RPMI8226 (cell line): ENCODE measurements at regions not wholly inside any gene's neighbourhood (a gene's known extent, or its start where the extent isn't known, plus 50 kb on each side); places are given as distances from the start of the nearest gene placed in this dataset.
"Not testable (repeated sequence)": the region's sequence is repeated elsewhere in the genome, so short reads cannot be mapped to it uniquely, and the experiment has no call there.

Source experiments
- DNase-seq: peaks from one replicate; pipeline ENCODE4 v3.0.0-alpha.2; 2015

DNA sequence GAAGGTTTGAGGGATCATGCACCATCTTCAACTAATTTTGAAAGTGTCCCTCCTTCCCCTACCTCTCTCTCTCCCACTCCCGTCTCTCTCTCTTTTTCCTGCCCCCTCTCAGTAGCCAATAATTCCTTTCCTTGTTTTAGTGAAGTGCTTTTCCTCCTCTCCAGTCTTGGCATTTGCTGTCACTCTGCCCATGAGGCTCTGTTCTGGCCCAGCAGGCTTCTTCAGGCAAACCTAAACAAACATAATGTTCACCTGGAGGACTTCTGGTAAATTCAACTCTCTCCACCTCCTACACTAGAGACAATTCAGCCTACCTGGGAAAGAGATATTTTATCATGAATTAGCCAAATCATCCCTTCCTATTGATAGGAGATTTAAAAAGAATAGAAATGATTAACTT is 86.6 kb upstream of the ADRA1D start:
- DNase-seq = no peak

DNA sequence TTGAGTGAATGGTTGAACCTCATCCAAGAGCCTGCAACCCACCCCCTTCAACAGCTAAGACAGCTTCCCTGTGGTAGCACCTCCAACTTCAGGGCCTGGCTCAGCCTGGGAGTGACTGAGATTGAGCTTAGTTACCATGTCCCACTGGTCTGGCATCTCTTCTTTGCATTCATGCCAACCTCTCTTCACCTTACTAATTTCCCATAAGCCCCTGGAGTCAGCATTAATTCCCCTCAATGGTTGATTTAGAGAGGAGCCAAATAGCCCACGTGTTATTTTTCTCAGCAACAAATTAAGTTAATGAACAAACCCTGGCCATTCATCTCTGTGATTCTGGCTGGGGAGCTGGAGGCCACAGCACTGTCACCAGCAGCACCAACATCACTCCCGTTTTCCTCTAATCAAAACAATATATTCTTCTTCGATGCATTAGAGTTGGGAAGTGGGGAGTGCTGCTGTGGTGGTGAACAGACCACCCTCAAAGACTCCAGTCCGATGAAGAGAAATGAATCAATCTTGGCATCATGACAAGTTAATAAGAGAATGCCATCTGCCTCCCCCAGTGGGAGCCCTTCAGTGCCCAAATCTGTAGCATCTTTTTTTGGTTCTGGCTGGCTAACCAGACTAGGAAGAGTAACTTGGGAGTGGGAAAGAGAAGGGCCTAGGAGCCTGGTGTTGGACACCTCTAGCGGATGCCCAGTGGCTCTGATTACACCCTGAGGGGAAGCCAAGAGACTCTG is 83.2 kb upstream of the ADRA1D start:
- DNase-seq = no peak

DNA sequence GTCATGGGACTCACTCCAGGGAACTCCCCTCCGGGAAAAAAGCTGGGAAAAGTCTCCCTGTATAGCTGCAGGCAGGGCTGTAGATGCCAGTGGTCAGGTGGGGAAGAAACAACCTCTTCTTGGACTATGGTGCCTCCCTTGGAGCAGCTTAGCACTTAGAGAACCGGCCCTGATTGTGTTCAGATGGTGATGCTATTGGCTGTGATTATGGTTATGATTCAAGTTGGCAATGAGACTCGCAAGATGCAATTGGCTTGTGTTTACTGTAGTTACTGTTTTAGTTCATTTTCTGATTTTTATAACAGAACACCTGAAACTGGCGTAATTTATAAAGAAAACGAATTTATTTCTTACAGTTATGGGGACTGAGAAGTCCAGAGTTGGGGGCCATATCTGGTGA is 80.9 kb upstream of the ADRA1D start:
- no peak for DNase-seq

DNA sequence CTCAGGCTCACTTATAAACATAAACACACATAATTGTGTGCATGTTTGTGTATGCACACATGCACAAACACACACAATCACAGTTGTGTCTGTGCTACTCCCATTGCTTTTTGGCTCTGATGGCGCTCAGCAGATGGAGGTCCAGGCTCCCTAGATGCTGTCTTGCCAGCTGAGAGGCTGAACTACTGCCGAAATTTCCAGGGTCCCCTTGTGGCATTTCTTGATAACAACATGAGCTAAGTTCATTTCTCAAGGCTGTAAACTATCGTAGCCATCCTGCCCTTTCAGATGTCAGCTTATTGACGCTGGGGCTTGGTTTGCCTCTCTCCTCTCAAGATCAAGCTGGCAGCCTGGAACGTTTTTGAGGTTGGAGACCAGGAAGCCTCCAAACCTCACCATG is 80.1 kb upstream of the ADRA1D start:
- peak; percentile 17 for DNase-seq

DNA sequence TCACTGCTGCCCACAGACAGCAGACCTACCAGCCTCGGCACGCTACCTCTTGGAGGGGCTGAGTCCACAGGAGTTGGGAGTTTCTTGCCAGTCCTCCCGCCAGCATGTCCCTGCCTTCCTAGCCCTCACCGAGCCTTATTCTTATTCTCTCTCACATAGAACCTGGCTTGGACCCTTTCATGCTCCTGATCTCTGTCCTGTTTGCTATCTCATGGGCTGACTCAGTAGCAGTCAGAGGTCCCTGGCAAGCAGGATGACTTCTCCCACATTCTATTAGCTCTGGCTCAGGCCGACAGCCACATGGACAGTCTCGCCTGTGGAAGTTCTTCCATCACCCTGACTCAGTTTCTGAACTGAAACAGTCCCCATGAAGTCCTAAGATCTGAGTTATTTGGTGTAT is 79.5 kb upstream of the ADRA1D start:
- no peak for DNase-seq

DNA sequence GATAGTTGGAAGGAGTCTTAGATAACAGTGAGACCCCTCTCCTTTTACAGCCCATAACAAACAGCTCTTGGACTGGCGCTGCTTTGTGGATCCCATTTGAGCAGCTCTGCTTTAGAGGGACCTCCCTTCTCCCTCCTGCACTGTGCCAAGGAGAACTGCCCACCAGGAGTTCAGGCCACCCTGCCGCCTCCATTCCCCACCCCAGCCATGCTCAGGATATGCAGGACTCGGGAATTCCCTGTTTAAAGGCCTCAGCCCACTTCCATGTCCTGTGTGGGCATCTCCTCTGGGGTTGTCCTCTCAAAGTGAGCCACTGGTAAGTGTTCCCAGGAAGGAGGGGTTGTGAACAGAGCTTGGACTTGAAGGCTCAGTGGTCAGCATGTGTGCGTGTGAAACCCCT is 78.9 kb upstream of the ADRA1D start:
- no peak for DNase-seq

DNA sequence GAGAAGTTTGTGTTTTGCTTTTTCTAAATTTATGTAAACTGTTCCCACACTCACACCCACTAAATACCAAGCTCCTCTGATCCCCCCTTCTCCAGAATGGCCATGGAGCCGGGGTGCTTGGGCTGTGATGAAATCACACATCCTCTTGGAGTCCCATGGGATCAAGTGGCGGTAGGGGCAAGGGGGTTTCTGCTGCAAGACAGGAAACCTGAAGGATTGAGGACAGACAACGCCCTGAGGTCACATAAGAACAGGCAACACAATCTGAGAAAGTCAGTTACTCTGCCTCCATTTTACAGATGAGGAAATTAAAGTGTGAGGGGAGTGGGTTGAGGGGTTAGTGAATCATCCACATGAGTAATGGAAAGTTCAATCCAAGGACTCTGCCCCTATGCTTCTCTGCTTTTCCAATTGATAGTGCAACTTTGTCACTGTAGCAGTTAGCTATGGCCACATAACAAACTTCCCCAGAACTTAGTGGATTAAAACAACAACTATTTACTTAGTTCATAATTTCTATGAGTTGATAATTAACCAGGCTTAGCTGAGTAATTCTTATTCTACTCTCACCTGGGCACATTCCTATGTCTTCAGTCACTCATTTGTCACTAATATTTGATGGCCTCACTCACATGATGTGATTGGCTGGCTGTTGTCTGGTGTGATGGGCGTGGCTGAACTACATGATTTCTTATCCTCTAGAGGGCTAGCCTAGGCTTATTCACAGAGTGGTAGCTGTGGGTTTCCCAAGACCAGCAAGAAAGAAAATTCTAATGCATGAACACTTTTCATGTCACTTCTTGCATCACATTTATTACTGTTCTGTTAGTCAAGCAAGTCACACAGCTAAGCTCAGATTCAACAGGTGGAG is 77.3 kb upstream of the ADRA1D start:
- no peak for DNase-seq

DNA sequence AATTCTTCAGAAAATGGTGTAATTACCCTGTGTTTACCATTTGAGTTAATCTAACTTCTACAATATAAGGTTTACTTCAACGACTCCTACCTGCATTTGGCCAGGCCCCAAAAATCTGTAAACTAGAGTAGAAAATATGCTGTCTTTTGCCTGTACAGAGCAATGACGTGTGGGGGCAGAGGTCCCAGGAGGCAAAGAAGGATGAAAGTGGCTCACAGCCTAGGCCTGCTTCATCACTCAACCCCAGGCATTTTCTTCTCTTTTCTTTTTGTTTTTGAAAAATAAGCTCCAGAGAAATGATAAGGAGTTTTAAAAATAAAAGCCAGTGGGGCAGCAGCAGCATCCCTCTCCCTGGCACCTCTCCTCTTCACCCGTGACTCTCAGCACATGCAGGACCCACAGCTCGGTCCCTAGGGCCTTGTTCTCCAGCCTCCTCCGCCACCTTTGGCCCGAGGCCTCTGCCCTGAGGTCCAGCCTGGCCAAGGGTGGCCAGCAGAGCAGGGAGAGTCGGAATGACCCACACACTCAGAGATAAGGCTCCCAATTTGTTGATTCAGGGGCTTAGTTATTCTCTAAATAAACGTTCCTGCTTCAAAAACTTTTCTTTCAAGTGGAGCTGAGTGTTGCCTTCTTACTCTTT is 76.6 kb upstream of the ADRA1D start:
- no peak for DNase-seq

DNA sequence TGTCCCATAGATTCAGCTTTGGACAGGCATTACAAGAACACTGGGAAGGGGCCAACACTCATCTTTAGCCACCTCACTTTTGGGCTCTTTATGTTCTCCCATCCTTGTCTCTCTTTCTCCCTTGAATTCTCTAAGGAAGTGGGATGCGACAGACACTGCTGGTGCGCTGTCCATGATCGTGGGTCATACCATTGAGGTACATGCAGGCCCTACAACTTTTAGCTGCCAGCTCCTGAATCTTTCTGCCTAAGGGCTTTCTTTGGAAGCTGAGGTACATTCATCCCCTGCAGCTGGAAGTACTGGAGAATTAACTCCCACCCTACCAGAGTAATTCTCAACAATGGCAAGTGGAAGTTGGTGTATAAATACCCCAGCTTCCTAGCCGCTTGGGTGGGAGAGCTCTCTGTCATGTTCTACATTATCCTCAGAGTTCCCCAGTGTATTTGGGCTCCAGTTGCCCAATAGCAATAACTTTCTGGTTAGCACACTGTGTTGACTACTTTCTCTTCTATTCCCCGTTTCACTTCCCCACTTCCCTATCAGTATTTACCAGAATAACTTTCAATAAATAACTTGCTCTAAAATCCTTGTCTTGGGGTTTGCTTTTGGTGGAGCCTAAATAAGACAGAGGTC is 75.6 kb upstream of the ADRA1D start:
- DNase-seq = no peak

DNA sequence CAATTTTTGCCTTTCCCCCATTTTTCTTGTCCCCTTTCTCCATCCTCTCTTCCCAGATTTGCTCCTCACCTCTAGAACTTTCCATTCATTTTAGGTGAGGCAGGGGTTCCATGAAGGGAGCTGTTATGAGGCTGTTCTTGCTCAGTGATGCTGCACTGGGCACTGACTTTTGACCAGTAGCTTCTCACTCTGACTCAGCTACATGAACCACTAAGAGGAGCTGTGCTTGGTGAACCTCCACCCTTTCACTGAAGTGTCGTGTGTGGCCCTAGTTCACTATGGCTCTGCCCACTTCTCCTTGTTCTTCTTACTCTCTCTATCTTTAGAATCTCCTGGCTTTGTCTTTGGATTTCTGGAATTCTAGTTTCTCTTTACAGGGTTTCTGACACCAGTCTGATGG is 73.4 kb upstream of the ADRA1D start:
- DNase-seq = no peak

DNA sequence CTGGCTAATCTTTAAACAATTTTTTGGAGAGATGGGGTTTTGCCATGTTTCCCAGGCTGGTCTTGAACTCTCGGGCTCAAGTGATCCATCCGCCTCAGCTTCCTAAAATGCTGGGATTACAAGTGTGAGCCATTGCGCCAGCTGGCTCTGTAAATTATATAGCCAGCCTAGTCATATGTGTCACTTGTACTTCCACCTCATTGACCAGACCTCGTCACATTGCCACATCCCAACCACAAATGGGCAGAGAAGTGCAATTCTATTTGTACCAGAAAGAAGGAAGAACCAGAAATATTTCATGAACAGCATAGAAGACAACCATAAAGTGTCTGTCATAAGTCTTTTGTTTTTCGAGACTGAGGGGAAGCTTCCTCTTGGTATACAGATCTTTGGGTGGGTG is 71.2 kb upstream of the ADRA1D start:
- no peak for DNase-seq

DNA sequence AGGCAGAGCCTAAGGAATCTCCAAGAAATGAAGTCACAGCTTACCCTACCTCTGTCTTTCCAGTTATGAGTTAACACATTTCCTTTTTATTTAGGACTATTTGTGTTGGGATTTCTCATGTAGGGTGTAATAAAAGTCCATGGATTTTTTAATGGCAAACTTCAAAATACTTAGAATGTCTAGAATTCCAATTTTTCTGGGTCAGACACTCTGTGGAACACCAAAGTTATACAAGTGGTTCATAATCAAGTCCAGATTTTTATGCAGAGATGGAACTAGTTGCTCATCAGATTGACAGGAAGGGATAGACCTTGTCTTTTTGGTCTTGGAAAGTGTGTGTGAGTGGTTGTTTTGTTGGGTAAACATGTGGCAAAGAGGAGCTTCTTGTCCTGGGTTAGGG is 69.8 kb upstream of the ADRA1D start:
- DNase-seq = no peak

DNA sequence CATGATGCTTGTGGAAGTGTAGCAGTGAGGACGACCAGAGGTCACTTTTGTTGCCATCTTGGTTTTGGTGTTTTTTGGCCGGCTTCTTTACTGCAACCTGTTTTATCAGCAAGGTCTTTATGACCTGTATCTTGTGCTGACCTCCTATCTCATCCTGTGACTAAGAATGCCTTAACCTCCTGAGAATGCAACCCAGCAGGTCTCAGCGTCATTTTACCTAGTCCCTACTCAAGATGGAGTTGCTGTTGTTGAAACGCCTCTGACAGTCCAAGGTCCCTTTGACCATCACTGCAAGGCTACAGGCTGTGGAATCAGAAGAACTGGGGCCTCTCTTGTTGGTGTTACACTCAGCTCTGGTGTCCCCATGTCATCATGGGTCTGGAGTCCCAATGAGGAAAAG is 61.5 kb upstream of the ADRA1D start:
- DNase-seq = not testable (repeated sequence)

DNA sequence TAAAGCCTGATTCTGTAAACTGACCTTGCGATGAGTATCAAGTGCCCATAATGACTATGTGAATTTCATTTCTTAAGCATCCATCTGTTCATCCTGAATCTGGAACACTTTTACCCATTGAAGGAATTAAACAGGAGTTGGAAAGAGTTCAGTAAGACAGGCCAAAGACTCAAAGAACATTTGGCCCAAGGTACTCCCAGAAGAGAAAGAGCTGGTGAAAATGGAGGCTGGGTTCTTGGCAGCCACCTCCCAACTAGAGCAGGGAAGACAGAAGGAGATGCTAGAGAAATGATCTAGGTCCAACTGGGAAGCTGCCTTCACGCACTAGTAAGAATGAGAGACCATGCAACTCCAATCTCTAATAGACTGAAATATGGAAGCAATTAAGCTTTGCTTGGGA is 57.1 kb upstream of the ADRA1D start:
- no peak for DNase-seq

DNA sequence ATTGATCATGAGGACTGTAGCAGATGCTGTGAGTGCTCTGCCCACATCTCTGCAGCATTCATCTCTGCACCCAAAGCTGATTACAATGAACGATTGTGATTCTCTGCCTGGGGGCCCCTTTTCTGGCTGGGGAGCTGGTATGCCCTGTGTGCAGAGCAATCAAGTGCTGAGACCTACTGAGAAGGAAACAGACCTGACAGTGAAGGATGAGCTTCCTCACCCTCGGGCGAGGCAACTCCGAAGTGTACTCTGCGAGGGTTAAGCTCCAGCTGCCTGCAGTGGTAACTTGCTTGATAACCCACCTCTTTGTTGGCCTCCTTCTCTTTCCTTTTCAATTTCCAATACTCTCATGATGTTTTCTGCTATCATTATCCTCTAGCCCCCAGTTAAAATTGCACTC is 56.0 kb upstream of the ADRA1D start:
- no peak for DNase-seq

DNA sequence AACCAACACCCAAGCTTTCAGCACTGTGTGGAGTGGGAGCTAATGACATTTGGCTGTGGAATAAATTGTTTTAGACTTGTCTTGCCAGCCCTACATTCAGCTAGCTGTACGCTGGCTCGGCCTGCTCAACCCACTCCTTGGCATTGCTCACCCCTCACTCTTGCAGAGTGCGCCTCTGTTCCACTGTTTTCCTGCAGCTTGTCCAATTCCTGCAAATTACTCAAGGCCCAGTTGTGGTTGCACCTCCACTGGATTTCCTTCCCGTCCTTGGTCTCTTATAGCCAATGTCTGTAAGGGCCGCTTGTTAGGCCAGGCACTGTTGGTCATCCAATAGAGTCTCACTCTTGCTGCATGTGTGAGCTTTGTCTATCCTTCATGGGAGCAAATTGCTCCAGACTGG is 55.5 kb upstream of the ADRA1D start:
- DNase-seq = no peak

DNA sequence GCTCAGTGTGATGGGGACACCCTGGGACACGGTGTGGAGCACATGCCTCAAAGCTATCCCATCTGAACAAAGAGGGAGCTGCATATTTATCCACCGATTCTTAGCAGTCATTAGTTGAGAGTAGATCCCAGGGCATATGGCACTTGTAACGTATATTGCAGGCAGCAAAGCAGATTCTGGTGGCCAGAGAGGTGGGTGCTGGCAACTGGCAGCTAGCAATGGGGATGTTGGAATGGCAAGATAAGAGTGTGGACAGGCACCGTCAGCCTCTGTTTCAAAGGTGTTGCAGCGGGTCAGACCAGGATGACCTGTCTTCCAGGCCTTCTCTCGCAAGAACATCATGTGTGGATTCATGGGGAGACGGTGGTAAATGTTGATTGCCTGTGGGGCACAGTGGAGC is 54.0 kb upstream of the ADRA1D start:
- DNase-seq = no peak

DNA sequence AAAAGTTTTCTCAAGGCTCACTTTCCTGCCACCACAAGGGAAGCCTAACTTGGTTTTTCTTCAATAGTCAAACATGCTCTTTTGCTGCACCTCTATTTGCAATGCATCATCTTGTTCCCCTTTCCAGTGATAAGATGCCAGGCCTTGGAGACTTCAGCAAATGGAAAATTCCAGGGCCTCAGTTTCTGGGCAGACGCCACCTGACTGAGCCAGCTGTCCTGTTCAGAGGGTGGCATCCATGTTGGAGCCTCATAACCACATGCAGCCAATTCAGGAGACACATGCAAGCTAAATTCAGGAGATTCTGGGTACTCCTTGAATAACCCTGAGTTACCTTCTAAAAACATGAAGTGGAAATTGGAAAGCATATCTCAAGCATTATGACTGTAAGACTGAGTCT is 51.8 kb upstream of the ADRA1D start:
- no peak for DNase-seq

DNA sequence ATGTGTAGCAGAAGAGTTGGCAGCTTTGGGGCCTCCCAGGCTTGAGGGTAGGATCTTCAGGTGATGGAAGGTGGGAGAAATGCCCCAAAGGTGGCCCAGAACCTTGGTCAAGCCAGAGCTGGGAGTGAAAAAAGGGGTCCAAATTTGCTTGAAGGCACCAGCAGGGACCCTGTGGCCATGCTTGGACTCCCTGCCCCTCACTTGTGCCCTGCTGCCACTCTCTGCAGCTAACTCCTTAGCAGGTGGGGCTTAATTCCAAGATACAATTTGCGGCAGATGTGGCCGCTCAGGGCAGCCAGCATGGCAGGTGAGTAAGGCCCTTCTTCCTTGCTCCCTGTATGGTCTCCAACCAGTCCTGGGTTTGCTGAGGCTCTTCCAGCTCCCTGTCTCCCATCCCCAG is 51.3 kb upstream of the ADRA1D start:
- DNase-seq = no peak

DNA sequence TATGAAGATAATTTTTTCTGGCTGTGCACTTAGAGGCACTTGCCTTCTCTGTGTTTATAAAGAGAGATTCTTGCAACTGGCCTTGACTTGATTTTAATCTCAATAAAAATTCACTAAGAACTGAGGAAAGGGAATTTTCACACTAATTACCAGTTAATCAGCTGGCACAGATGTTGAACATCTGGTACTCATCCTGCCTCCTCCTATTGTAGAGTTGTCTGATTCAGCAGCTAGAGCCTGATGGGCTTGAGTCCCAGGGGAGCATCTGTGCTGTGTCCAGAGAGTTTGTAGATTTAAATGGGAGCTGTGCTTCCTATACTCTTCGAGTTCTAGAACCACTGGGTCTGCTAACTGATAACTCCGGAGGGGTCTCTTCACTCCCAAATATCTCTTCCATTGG is 50.7 kb upstream of the ADRA1D start:
- no peak for DNase-seq

DNA sequence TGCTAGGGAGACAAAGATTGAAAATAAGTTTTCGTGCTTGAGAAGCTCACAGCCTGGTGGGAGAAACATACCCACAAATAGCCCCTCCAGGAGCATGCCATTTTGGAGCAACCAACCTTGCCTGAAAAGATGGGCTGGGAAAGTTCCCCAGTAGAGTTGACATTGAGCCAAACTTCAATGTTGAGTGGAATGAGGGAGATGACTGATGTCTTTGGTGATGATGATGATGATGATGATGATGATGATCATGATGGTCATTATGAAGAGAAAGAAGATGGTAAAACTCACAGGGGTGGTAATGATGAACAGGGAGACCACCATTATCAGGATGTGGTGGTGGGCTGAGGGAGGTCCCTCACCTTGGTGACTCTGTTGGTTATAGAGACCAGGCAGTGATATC is 50.1 kb upstream of the ADRA1D start:
- no peak for DNase-seq
